Gastroesophageal sphincter (tissue), 4 donors: ENCODE measurements at regions not wholly inside any gene's neighbourhood (a gene's known extent, or its start where the extent isn't known, plus 50 kb on each side); places are given as distances from the start of the nearest gene placed in this dataset.

ENCODE experiments used
- ATAC-seq: fragments of 150-250 bp; one replicate; pipeline ENCODE4 v1.9.1; 2016; ENCODE audit warnings: mild to moderate bottlenecking, moderate library complexity
- H3K27ac ChIP-seq, 4 donors: fragments of 200-600 bp; sonication (generic) in 3 of 4; 1 replicate in 3 of 4; 2 replicates in 1 of 4; pipeline ENCODE4 v1.5.1; 2016 to 2019
- H3K27me3 ChIP-seq: fragments of 200-600 bp; sonication (generic); one replicate; pipeline ENCODE4 v1.5.1; 2019
- H3K36me3 ChIP-seq, 2 donors: fragments of 200-600 bp; sonication (generic); one replicate each; pipeline ENCODE4 v1.5.1; 2019; ENCODE audit warnings: control low read depth in 1 of 2
- H3K4me1 ChIP-seq, 3 donors: fragments of 200-600 bp; sonication (generic); 1 replicate in 2 of 3; 2 replicates in 1 of 3; pipeline ENCODE4 v1.5.1; 2016 to 2019; ENCODE audit warnings: control low read depth in 2 of 3
- H3K4me3 ChIP-seq, 2 donors: fragments of 200-600 bp; sonication (generic); one replicate each; pipeline ENCODE4 v1.5.1; 2019; ENCODE audit warnings: mild to moderate bottlenecking in 1 of 2, moderate library complexity in 1 of 2
- H3K9me3 ChIP-seq, 3 donors: fragments of 200-600 bp; sonication (generic); one replicate each; pipeline ENCODE4 v1.5.1; 2017 to 2019; ENCODE audit warnings: control low read depth in 2 of 3
- CTCF ChIP-seq, 4 experiments: fragments of 200-600 bp in 2 of 4; fragments of 450-650 bp in 2 of 4; sonication (generic) in 1 of 4; IDR thresholded peaks; one replicate each; pipeline ENCODE4 v1.5.1; 2017 to 2019; ENCODE audit warnings: antibody characterized with exemption in 4 of 4, mild to moderate bottlenecking in 2 of 4, moderate library complexity in 2 of 4
- EP300 ChIP-seq: sonication (generic); formaldehyde crosslinking; IDR thresholded peaks from one replicate; pipeline ENCODE4 v1.6.1; 2017; ENCODE audit warnings: antibody characterized with exemption, mild to moderate bottlenecking
- POLR2A ChIP-seq, 2 donors: fragments of 450-650 bp; IDR thresholded peaks; one replicate each; pipeline ENCODE4 v1.6.1; 2017; ENCODE audit warnings: antibody characterized with exemption in 2 of 2, mild to moderate bottlenecking in 2 of 2, moderate library complexity in 1 of 2
- POLR2AphosphoS5 ChIP-seq: sonication (generic); formaldehyde crosslinking; IDR thresholded peaks from one replicate; pipeline ENCODE4 v1.6.1; 2017; ENCODE audit warnings: antibody characterized with exemption
- WGBS, 2 donors: methylation state at CpG; one replicate each; pipeline ENCODE4 v1.1.5; 2018; ENCODE audit warnings: low coverage in 1 of 2; 5-methylcytosine and 5-hydroxymethylcytosine counted together

GRCh38 chr7:35529713-35530112, 165.2 kb downstream of the HERPUD2 start:
- Histone ChIP-seq H3K9me3 (no peaks in the 10 kb centered on the region), H3K27me3 (peaks cover 21% of the 10 kb centered on the region), H3K36me3 (no peaks in the 10 kb centered on the region), H3K4me1 (no peaks in the 10 kb centered on the region), H3K4me3 (no peak overlapping the region), H3K27ac (no peak overlapping the region)
- no peak for TF ChIP-seq POLR2A (IDR thresholded peaks at IDR 0.05)
- ATAC-seq, result no peak
- WGBS, 2 donors, result 60 to 82% methylated on average over 1 to 6 of the region's 6 CpGs

GRCh38 chr7:35528381-35528977, 166.5 kb downstream of the HERPUD2 start:
- no peak overlapping the region for H3K4me3 ChIP-seq
- no peaks in the 10 kb centered on the region for H3K9me3 ChIP-seq
- no peaks in the 10 kb centered on the region for H3K4me1 ChIP-seq
- H3K27ac ChIP-seq, result no peak overlapping the region
- no peak for ATAC-seq
- H3K27me3 ChIP-seq, result peaks cover 32% of the 10 kb centered on the region
- H3K36me3 ChIP-seq, result no peaks in the 10 kb centered on the region
- WGBS, 2 donors, result 76 to 93% methylated on average over 2 to 7 of the region's 8 CpGs
- TF ChIP-seq EP300, result no peak
- TF ChIP-seq POLR2AphosphoS5, result no peak
- TF ChIP-seq POLR2A (IDR thresholded peaks at IDR 0.05), result no peak
- TF ChIP-seq CTCF (IDR thresholded peaks at IDR 0.05), result no peak

GRCh38 chr7:35526645-35527044, 168.3 kb downstream of the HERPUD2 start:
- TF ChIP-seq POLR2AphosphoS5 (no peak), EP300 (no peak), POLR2A (IDR thresholded peaks at IDR 0.05) (no peak), CTCF (IDR thresholded peaks at IDR 0.05) (no peak)
- peaks cover 36% of the 10 kb centered on the region for H3K27me3 ChIP-seq
- 84% methylated on average over 4 of the region's 4 CpGs; no CpG with 5 or more reads in 1 of the 2 donors for WGBS, 2 donors
- no peak for ATAC-seq
- H3K36me3 ChIP-seq, result no peaks in the 10 kb centered on the region
- no peaks in the 10 kb centered on the region for H3K9me3 ChIP-seq
- H3K4me3 ChIP-seq, result no peak overlapping the region
- H3K27ac ChIP-seq, result no peak overlapping the region
- no peaks in the 10 kb centered on the region for H3K4me1 ChIP-seq

GRCh38 chr7:35524112-35524804, 170.7 kb downstream of the HERPUD2 start:
- Histone ChIP-seq H3K27ac (no peak overlapping the region), H3K9me3 (no peaks in the 10 kb centered on the region), H3K4me1 (no peaks in the 10 kb centered on the region), H3K4me3 (no peak overlapping the region), H3K27me3 (peaks cover 41% of the 10 kb centered on the region), H3K36me3 (no peaks in the 10 kb centered on the region)
- TF ChIP-seq POLR2AphosphoS5, result no peak
- no peak for TF ChIP-seq POLR2A (IDR thresholded peaks at IDR 0.05)
- TF ChIP-seq CTCF (IDR thresholded peaks at IDR 0.05), result no peak
- TF ChIP-seq EP300, result no peak
- WGBS, 2 donors, result 77 to 81% methylated on average over 5 of the region's 5 CpGs
- ATAC-seq, result no peak

- no peak for TF ChIP-seq POLR2A (IDR thresholded peaks at IDR 0.05)
- no peak for TF ChIP-seq EP300
- TF ChIP-seq POLR2AphosphoS5, result no peak
Observed at GRCh38 chr7:35523292-35523691, 171.6 kb downstream of the HERPUD2 start.

GRCh38 chr7:35522697-35523096, 172.2 kb downstream of the HERPUD2 start:
- peaks cover 36% of the 10 kb centered on the region for H3K27me3 ChIP-seq
- WGBS, 2 donors, result 21 to 40% methylated on average over 2 of the region's 5 CpGs
- H3K27ac ChIP-seq, result no peak overlapping the region
- ATAC-seq, result no peak
- TF ChIP-seq POLR2A (IDR thresholded peaks at IDR 0.05) (no peak), CTCF (IDR thresholded peaks at IDR 0.05) (no peak), EP300 (no peak), POLR2AphosphoS5 (no peak)
- no peak overlapping the region for H3K4me3 ChIP-seq
- H3K4me1 ChIP-seq, result no peaks in the 10 kb centered on the region
- no peaks in the 10 kb centered on the region for H3K36me3 ChIP-seq
- H3K9me3 ChIP-seq, result no peaks in the 10 kb centered on the region

More at GRCh38 chr7:35523292-35523691, 171.6 kb downstream of the HERPUD2 start:
- Histone ChIP-seq H3K27ac (no peak overlapping the region), H3K9me3 (no peaks in the 10 kb centered on the region), H3K4me3 (no peak overlapping the region), H3K27me3 (peaks cover 42% of the 10 kb centered on the region), H3K4me1 (no peaks in the 10 kb centered on the region), H3K36me3 (no peaks in the 10 kb centered on the region)
- no peak for ATAC-seq
- 83 to 89% methylated on average over 7 of the region's 7 CpGs for WGBS, 2 donors
